B cell (primary cell): ENCODE measurements at regions not wholly inside any gene's neighbourhood (a gene's known extent, or its start where the extent isn't known, plus 50 kb on each side); places are given as distances from the start of the nearest gene placed in this dataset.

Experiments
- EZH2 ChIP-seq: IDR thresholded peaks from 2 replicates; pipeline ENCODE4 v1.6.1; 2012; ENCODE audit warnings: borderline replicate concordance, low read depth, mild to moderate bottlenecking, moderate library complexity, low read length; ENCODE audit not compliant: insufficient read depth, poor library complexity, severe bottlenecking
- TF ChIP-seq, protein P1 (sequence below): fragments of 200-600 bp; IDR thresholded peaks from one replicate; pipeline ENCODE4 v1.8.0; 2022; ENCODE audit warnings: antibody characterized with exemption, mild to moderate bottlenecking

DNA sequence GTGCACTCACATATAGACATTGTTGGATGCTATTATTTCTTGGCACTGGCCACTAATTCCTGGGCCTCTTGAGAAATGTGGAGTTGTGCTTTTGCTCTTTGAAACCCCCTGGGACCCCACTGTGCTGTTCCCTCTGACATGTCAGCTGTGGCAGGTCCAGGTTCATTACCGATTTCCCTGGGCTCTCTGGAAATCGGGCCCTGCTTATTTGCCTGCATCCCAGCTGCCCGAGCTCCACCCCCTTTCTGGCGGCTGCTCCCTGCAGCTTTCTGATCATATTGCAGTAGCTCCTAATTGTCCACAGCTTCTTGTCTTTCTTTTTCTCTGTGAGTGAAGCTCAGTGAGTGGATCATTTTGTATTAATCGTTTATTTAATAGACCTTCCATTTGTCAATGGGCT, 183.7 kb upstream of the FAM78B start:
- TF ChIP-seq, protein P1, sequence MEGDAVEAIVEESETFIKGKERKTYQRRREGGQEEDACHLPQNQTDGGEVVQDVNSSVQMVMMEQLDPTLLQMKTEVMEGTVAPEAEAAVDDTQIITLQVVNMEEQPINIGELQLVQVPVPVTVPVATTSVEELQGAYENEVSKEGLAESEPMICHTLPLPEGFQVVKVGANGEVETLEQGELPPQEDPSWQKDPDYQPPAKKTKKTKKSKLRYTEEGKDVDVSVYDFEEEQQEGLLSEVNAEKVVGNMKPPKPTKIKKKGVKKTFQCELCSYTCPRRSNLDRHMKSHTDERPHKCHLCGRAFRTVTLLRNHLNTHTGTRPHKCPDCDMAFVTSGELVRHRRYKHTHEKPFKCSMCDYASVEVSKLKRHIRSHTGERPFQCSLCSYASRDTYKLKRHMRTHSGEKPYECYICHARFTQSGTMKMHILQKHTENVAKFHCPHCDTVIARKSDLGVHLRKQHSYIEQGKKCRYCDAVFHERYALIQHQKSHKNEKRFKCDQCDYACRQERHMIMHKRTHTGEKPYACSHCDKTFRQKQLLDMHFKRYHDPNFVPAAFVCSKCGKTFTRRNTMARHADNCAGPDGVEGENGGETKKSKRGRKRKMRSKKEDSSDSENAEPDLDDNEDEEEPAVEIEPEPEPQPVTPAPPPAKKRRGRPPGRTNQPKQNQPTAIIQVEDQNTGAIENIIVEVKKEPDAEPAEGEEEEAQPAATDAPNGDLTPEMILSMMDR = no peak
- TF ChIP-seq EZH2 = no peak
